ENCODE measurements at regions not wholly inside any gene's neighbourhood (a gene's known extent, or its start where the extent isn't known, plus 50 kb on each side); places are given as distances from the start of the nearest gene placed in this dataset.
A peak's percentile ranks its signal among the peaks of the same experiment; 100 is the strongest.

DNA sequence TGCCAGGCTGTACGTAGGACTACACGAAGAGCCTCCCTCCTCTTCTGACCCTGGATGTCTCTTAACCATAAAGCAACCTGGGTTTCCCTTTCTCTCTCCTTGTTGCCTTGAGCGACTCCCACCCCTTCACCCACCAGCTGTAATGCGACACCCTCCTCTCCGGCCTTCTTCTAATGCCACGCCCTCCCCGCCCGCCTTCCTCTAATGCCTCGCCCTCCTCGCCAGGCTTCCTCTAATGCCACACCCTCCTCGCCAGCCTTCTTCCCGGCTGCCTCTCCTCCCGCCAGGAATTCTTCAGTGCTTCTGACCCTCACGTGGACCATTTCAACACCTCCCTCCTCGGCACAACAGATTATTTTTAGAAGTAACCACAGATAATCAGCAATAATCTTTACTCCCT is 348.5 kb upstream of the SHH start:
- peaks cover 0 to 2% (median 0%) of the 10 kb centered on the region in 7 donors for H3K9me3 Mint-ChIP-seq
- H3K27ac Mint-ChIP-seq = peak overlapping the region in 1 of 3 donors; percentile 3
- no peaks in the 10 kb centered on the region for H3K4me1 Mint-ChIP-seq
- H3K27ac ChIP-seq (ENCODE audit: insufficient read depth, low read length, poor library complexity, severe bottlenecking) = no peak overlapping the region
- DNase-seq = no peak
- H3K9me3 ChIP-seq (ENCODE audit: control insufficient read depth in 2 of 2, low read length in 2 of 2) = no peaks in the 10 kb centered on the region
- H3K36me3 Mint-ChIP-seq = no peaks in the 10 kb centered on the region
- peaks cover 5% of the 10 kb centered on the region for H3K27me3 Mint-ChIP-seq
- H3K36me3 ChIP-seq (ENCODE audit: control insufficient read depth, insufficient read depth, low read length) = no peaks in the 10 kb centered on the region
- no peak for ATAC-seq (ENCODE audit: low read depth in 2 of 2)
- no peaks in the 10 kb centered on the region for H3K4me1 ChIP-seq (ENCODE audit: control insufficient read depth, insufficient read depth, low read length, poor library complexity, severe bottlenecking)
- H3K4me3 Mint-ChIP-seq = no peak overlapping the region
- no peak overlapping the region for H3K4me3 ChIP-seq (ENCODE audit: low read depth, low read length)
- no peaks in the 10 kb centered on the region for H3K27me3 ChIP-seq (ENCODE audit: control insufficient read depth, insufficient read depth, low read length)

DNA sequence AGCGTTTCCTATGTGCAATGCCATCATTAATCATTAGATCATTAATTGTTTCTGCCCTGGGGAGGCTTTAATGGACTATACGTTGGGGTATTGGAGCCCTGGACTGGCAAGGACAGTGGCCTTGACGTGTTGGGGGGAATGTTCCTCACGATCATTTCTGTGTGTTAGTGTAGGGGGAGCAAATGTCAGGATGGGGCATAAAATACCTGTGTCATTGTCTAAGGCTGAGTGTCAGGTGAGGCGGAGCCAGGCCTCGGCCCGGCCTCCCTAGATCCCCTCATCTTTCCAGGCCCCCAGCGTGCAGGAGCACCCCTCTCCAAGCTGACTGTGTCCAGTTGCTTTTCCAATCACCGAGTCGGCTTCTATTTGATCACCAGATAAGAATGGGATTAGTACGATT is 346.4 kb upstream of the SHH start:
- no peak overlapping the region for H3K4me3 ChIP-seq (ENCODE audit: low read depth, low read length)
- DNase-seq (no peak), ATAC-seq (ENCODE audit: low read depth in 2 of 2) (no peak)
- H3K27ac ChIP-seq (ENCODE audit: insufficient read depth, low read length, poor library complexity, severe bottlenecking) = no peak overlapping the region
- no peaks in the 10 kb centered on the region for H3K36me3 ChIP-seq (ENCODE audit: control insufficient read depth, insufficient read depth, low read length)
- no peaks in the 10 kb centered on the region for H3K27me3 ChIP-seq (ENCODE audit: control insufficient read depth, insufficient read depth, low read length)
- peaks cover 0 to 2% (median 0%) of the 10 kb centered on the region in 7 donors for H3K9me3 Mint-ChIP-seq
- H3K4me1 ChIP-seq (ENCODE audit: control insufficient read depth, insufficient read depth, low read length, poor library complexity, severe bottlenecking) = no peaks in the 10 kb centered on the region
- H3K27ac Mint-ChIP-seq = no peak overlapping the region
- no peak overlapping the region for H3K4me3 Mint-ChIP-seq
- H3K4me1 Mint-ChIP-seq = no peaks in the 10 kb centered on the region
- H3K9me3 ChIP-seq (ENCODE audit: control insufficient read depth in 2 of 2, low read length in 2 of 2) = no peaks in the 10 kb centered on the region
- peaks cover 5% of the 10 kb centered on the region for H3K27me3 Mint-ChIP-seq
- no peaks in the 10 kb centered on the region for H3K36me3 Mint-ChIP-seq

DNA sequence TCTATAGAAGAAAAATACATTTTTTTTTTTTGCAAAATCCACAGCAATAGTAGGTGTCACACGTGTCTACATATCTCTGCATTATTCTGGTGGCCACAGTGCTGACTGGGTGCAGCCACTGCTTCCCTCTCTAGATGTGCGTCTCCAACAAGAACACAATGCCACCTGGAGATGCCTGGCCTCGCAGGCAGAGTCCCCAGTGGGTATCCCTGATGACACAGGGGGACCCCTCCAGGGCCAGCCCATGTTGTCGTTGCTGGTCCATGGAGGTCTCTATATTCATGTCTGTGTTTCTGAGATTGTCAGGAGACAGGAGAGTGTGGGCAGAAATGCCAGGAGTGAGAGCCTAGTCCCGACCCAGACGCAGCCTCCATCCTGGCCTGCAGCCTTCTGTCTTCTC is 345.9 kb upstream of the SHH start:
- no peaks in the 10 kb centered on the region for H3K36me3 ChIP-seq (ENCODE audit: control insufficient read depth, insufficient read depth, low read length)
- Mint-ChIP-seq H3K36me3 (no peaks in the 10 kb centered on the region), H3K4me3 (no peak overlapping the region), H3K27me3 (peaks cover 5% of the 10 kb centered on the region), H3K9me3 (peaks cover 0 to 2% (median 0%) of the 10 kb centered on the region in 7 donors), H3K4me1 (no peaks in the 10 kb centered on the region), H3K27ac (no peak overlapping the region)
- no peaks in the 10 kb centered on the region for H3K4me1 ChIP-seq (ENCODE audit: control insufficient read depth, insufficient read depth, low read length, poor library complexity, severe bottlenecking)
- ATAC-seq (ENCODE audit: low read depth in 2 of 2) (no peak), DNase-seq (no peak)
- no peak overlapping the region for H3K27ac ChIP-seq (ENCODE audit: insufficient read depth, low read length, poor library complexity, severe bottlenecking)
- H3K27me3 ChIP-seq (ENCODE audit: control insufficient read depth, insufficient read depth, low read length) = no peaks in the 10 kb centered on the region
- no peaks in the 10 kb centered on the region for H3K9me3 ChIP-seq (ENCODE audit: control insufficient read depth in 2 of 2, low read length in 2 of 2)
- no peak overlapping the region for H3K4me3 ChIP-seq (ENCODE audit: low read depth, low read length)

DNA sequence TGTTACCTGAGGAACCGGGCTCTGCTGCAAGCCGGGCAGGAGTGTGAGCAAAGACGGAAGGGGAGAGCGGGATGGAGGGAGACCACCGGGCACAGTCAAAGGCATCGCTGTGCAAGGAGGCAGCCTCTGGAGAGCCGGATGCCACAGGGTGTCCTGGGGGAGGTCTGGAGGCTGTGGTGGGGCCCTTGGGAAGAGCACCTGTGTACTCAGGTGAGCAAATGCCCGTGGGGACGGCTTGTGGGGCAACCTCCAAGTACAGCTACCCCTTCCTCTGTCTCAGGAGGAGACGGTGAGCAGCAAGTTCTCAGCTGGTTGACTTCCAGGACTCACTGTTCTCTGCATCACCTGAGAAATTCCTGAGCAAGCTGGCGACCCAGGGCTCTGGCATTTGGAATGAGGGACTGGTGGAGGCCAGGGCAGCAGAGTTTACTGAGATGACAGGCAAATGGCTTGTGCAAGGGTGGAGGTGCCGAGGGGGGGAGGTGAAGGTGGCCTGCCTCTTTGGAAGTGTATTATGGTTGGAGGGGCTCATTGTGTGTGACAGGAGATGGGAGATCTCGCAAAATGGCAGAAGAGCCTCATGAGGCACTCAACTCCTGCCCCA is 345.2 kb upstream of the SHH start:
- no peak for ATAC-seq (ENCODE audit: low read depth in 2 of 2)
- no peaks in the 10 kb centered on the region for H3K4me1 Mint-ChIP-seq

DNA sequence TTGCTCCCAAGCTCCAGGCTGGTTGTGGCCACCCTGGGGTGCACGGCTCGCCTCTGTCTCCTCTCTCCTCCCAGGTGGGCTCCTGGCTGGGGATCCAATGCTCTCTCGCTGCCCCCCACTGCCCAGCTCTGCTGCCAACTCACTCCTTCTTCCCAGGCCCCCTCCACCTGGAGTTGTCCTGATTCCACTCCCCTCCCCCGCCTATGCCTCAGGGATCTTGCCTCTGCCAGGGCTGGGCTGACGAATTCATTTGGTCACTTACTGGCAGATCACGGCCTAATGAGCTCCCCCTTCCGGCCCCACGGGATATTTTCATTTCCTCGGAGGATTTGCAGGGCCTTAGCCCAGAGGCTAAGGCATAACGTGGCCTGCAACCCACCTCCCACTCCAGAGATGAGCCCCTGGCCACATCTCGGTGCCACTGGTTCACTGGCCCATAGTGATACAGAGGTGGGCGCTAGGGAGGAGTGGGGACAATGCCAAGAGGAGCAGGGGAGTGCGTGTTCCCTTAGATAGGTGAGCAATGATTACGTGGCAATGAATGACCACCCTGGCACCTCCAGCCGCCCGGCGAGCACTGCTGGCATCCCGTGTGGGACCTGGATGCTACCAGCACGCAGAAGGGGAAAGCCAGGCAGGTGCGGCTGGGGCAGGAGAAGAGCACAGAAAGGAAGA is 344.6 kb upstream of the SHH start:
- Histone ChIP-seq H3K27me3 (ENCODE audit: control insufficient read depth, insufficient read depth, low read length) (no peaks in the 10 kb centered on the region), H3K27ac (ENCODE audit: insufficient read depth, low read length, poor library complexity, severe bottlenecking) (no peak overlapping the region), H3K9me3 (ENCODE audit: control insufficient read depth in 2 of 2, low read length in 2 of 2) (no peaks in the 10 kb centered on the region), H3K36me3 (ENCODE audit: control insufficient read depth, insufficient read depth, low read length) (no peaks in the 10 kb centered on the region), H3K4me3 (ENCODE audit: low read depth, low read length) (no peak overlapping the region), H3K4me1 (ENCODE audit: control insufficient read depth, insufficient read depth, low read length, poor library complexity, severe bottlenecking) (no peaks in the 10 kb centered on the region)
- H3K4me1 Mint-ChIP-seq = no peaks in the 10 kb centered on the region
- H3K36me3 Mint-ChIP-seq = no peaks in the 10 kb centered on the region
- H3K9me3 Mint-ChIP-seq = peaks cover 0 to 2% (median 0%) of the 10 kb centered on the region in 7 donors
- ATAC-seq (ENCODE audit: low read depth in 2 of 2) = no peak
- peaks cover 5% of the 10 kb centered on the region for H3K27me3 Mint-ChIP-seq
- H3K27ac Mint-ChIP-seq = no peak overlapping the region
- no peak overlapping the region for H3K4me3 Mint-ChIP-seq
- DNase-seq = no peak

More for the DNA sequence above, 345.2 kb upstream of the SHH start:
- Mint-ChIP-seq H3K36me3 (no peaks in the 10 kb centered on the region), H3K4me3 (no peak overlapping the region), H3K9me3 (peaks cover 0 to 2% (median 0%) of the 10 kb centered on the region in 7 donors), H3K27ac (no peak overlapping the region), H3K27me3 (peaks cover 5% of the 10 kb centered on the region)
- no peaks in the 10 kb centered on the region for H3K9me3 ChIP-seq (ENCODE audit: control insufficient read depth in 2 of 2, low read length in 2 of 2)
- DNase-seq = no peak
- H3K36me3 ChIP-seq (ENCODE audit: control insufficient read depth, insufficient read depth, low read length) = no peaks in the 10 kb centered on the region
- H3K27me3 ChIP-seq (ENCODE audit: control insufficient read depth, insufficient read depth, low read length) = no peaks in the 10 kb centered on the region
- no peak overlapping the region for H3K4me3 ChIP-seq (ENCODE audit: low read depth, low read length)
- H3K27ac ChIP-seq (ENCODE audit: insufficient read depth, low read length, poor library complexity, severe bottlenecking) = no peak overlapping the region
- no peaks in the 10 kb centered on the region for H3K4me1 ChIP-seq (ENCODE audit: control insufficient read depth, insufficient read depth, low read length, poor library complexity, severe bottlenecking)

DNA sequence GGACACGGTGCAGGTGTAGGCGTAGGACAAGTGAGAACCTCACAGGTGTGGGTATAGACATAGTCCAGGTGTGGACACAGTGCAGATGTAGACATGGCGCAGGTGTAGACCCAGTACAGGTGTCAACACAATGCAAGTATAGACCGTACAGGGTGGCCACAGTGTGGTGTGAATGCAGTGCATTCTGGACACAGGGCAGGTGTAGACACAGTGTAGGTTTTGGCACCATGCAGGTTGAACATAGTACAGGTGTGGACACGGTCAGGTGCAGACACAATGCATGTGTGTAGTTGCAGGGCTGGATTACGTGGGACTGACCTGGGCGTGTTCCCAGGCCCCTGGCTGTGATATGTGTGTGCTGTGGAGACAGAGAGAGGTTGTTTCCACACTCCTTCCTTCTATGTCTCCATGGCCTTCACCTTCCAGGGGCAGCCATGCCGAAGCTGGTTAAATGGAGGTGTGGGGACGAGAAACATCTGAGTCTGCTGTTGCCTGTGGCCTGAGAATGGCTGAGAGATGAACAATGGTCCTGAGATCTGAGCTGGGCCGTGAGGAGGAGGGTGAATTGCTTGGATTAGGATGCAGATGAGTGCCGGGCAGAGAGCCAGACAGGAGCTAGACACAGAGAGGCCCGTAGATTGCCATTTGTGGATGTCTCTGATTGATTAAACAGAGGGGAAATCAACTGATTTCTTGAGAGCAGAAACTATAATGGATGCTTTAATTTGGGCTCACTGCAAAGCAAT is 343.9 kb upstream of the SHH start:
- ATAC-seq (ENCODE audit: low read depth in 2 of 2) (no peak), DNase-seq (no peak)
- Histone ChIP-seq H3K27ac (ENCODE audit: insufficient read depth, low read length, poor library complexity, severe bottlenecking) (no peak overlapping the region), H3K4me3 (ENCODE audit: low read depth, low read length) (no peak overlapping the region), H3K27me3 (ENCODE audit: control insufficient read depth, insufficient read depth, low read length) (no peaks in the 10 kb centered on the region), H3K9me3 (ENCODE audit: control insufficient read depth in 2 of 2, low read length in 2 of 2) (no peaks in the 10 kb centered on the region), H3K36me3 (ENCODE audit: control insufficient read depth, insufficient read depth, low read length) (no peaks in the 10 kb centered on the region), H3K4me1 (ENCODE audit: control insufficient read depth, insufficient read depth, low read length, poor library complexity, severe bottlenecking) (no peaks in the 10 kb centered on the region)
- H3K27me3 Mint-ChIP-seq = peaks cover 5% of the 10 kb centered on the region
- peak overlapping the region in 1 of 3 donors; percentile 86 for H3K27ac Mint-ChIP-seq
- H3K4me1 Mint-ChIP-seq = no peaks in the 10 kb centered on the region
- H3K9me3 Mint-ChIP-seq = peaks cover 0 to 3% (median 0%) of the 10 kb centered on the region in 7 donors
- H3K36me3 Mint-ChIP-seq = no peaks in the 10 kb centered on the region
- H3K4me3 Mint-ChIP-seq = no peak overlapping the region

DNA sequence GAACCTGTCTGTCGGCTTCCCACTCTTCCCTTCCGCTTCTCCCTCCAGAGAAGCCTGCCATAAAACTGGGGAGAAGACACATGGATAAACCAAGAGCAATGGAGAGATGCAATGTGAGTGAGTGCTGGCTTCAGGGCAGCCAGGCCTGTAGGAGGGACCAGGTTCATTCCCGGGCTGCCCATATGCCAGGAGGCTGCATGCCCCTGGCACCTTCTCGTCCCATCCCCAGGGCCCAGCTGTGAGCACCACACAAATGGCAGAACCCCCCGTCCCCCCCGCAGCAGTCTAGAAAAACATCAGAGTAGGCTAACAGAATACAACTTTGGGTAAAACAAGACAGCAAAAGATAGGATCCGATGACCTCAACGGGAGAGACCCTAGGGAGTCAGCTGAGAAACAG is 341.3 kb upstream of the SHH start:
- no peak for ATAC-seq (ENCODE audit: low read depth in 2 of 2)
- Mint-ChIP-seq H3K9me3 (peaks cover 0 to 4% (median 0%) of the 10 kb centered on the region in 7 donors), H3K36me3 (no peaks in the 10 kb centered on the region), H3K27me3 (peaks cover 5% of the 10 kb centered on the region), H3K4me1 (no peaks in the 10 kb centered on the region), H3K4me3 (no peak overlapping the region), H3K27ac (no peak overlapping the region)
- Histone ChIP-seq H3K9me3 (ENCODE audit: control insufficient read depth in 2 of 2, low read length in 2 of 2) (no peaks in the 10 kb centered on the region), H3K4me3 (ENCODE audit: low read depth, low read length) (no peak overlapping the region), H3K4me1 (ENCODE audit: control insufficient read depth, insufficient read depth, low read length, poor library complexity, severe bottlenecking) (no peaks in the 10 kb centered on the region), H3K27ac (ENCODE audit: insufficient read depth, low read length, poor library complexity, severe bottlenecking) (no peak overlapping the region), H3K27me3 (ENCODE audit: control insufficient read depth, insufficient read depth, low read length) (no peaks in the 10 kb centered on the region), H3K36me3 (ENCODE audit: control insufficient read depth, insufficient read depth, low read length) (no peaks in the 10 kb centered on the region)
- DNase-seq = no peak
